ENCODE measurements at regions not wholly inside any gene's neighbourhood (a gene's known extent, or its start where the extent isn't known, plus 50 kb on each side); places are given as distances from the start of the nearest gene placed in this dataset.

- Histone ChIP-seq H3K4me1 (ENCODE audit: insufficient read depth, low read length) (peaks cover 14% of the 10 kb centered on the region), H3K79me2 (ENCODE audit: insufficient read depth, low read length) (no peaks in the 10 kb centered on the region), H3K4me3 (ENCODE audit: insufficient read depth, low read length) (no peak overlapping the region), H3K4me2 (ENCODE audit: insufficient read depth, low read length) (no peak overlapping the region), H2AFZ (ENCODE audit: low read length) (peak overlapping the region; percentile 69), H3K36me3 (ENCODE audit: insufficient read depth, low read length) (no peaks in the 10 kb centered on the region), H4K20me1 (ENCODE audit: insufficient read depth, low read length) (no peaks in the 10 kb centered on the region), H3K9me3 (ENCODE audit: low read depth, low read length) (no peaks in the 10 kb centered on the region), H3K27me3 (ENCODE audit: insufficient read depth, low read length) (no peaks in the 10 kb centered on the region), H3K27ac (ENCODE audit: low read depth, low read length) (no peak overlapping the region)
- TF ChIP-seq CTCF (IDR thresholded peaks at IDR 0.05; ENCODE audit: extremely low read depth, low read depth, low read length) = peak; percentile 88
- peak; percentile 96 for DNase-seq (ENCODE audit: insufficient read length, low spot score, missing footprints)
These were observed 79.2 kb upstream of the WDR26 start for GRCh38 chr1:224513787-224514209.

GRCh38 chr1:224517171-224517570 is 82.6 kb upstream of the WDR26 start:
- no peak overlapping the region for H3K4me2 ChIP-seq (ENCODE audit: insufficient read depth, low read length)
- no peak overlapping the region for H3K27ac ChIP-seq (ENCODE audit: low read depth, low read length)
- no peaks in the 10 kb centered on the region for H3K79me2 ChIP-seq (ENCODE audit: insufficient read depth, low read length)
- H3K36me3 ChIP-seq (ENCODE audit: insufficient read depth, low read length) = no peaks in the 10 kb centered on the region
- no peaks in the 10 kb centered on the region for H3K27me3 ChIP-seq (ENCODE audit: insufficient read depth, low read length)
- no peaks in the 10 kb centered on the region for H3K4me1 ChIP-seq (ENCODE audit: insufficient read depth, low read length)
- H3K9me3 ChIP-seq (ENCODE audit: low read depth, low read length) = peaks cover 2% of the 10 kb centered on the region
- no peak for TF ChIP-seq CTCF (IDR thresholded peaks at IDR 0.05; ENCODE audit: extremely low read depth, low read depth, low read length)
- no peak overlapping the region for H2AFZ ChIP-seq (ENCODE audit: low read length)
- DNase-seq (ENCODE audit: insufficient read length, low spot score, missing footprints) = no peak
- no peak overlapping the region for H3K4me3 ChIP-seq (ENCODE audit: insufficient read depth, low read length)
- H4K20me1 ChIP-seq (ENCODE audit: insufficient read depth, low read length) = no peaks in the 10 kb centered on the region

- H3K4me3 ChIP-seq (ENCODE audit: insufficient read depth, low read length) = no peak overlapping the region
- H2AFZ ChIP-seq (ENCODE audit: low read length) = no peak overlapping the region
These were observed 83.9 kb upstream of the WDR26 start for GRCh38 chr1:224518528-224518927.

GRCh38 chr1:224519874-224520273 is 85.3 kb upstream of the WDR26 start:
- Histone ChIP-seq H3K27ac (ENCODE audit: low read depth, low read length) (no peak overlapping the region), H3K4me1 (ENCODE audit: insufficient read depth, low read length) (peaks cover 10% of the 10 kb centered on the region), H3K79me2 (ENCODE audit: insufficient read depth, low read length) (no peaks in the 10 kb centered on the region), H3K4me3 (ENCODE audit: insufficient read depth, low read length) (no peak overlapping the region), H3K27me3 (ENCODE audit: insufficient read depth, low read length) (no peaks in the 10 kb centered on the region), H3K9me3 (ENCODE audit: low read depth, low read length) (peaks cover 2% of the 10 kb centered on the region), H3K4me2 (ENCODE audit: insufficient read depth, low read length) (no peak overlapping the region), H3K36me3 (ENCODE audit: insufficient read depth, low read length) (no peaks in the 10 kb centered on the region), H2AFZ (ENCODE audit: low read length) (no peak overlapping the region), H4K20me1 (ENCODE audit: insufficient read depth, low read length) (no peaks in the 10 kb centered on the region)
- no peak for DNase-seq (ENCODE audit: insufficient read length, low spot score, missing footprints)
- no peak for TF ChIP-seq CTCF (IDR thresholded peaks at IDR 0.05; ENCODE audit: extremely low read depth, low read depth, low read length)

More at GRCh38 chr1:224518528-224518927, 83.9 kb upstream of the WDR26 start:
- no peaks in the 10 kb centered on the region for H3K36me3 ChIP-seq (ENCODE audit: insufficient read depth, low read length)
- no peak for DNase-seq (ENCODE audit: insufficient read length, low spot score, missing footprints)
- no peaks in the 10 kb centered on the region for H4K20me1 ChIP-seq (ENCODE audit: insufficient read depth, low read length)
- no peaks in the 10 kb centered on the region for H3K79me2 ChIP-seq (ENCODE audit: insufficient read depth, low read length)
- H3K4me1 ChIP-seq (ENCODE audit: insufficient read depth, low read length) = no peaks in the 10 kb centered on the region
- no peak for TF ChIP-seq CTCF (IDR thresholded peaks at IDR 0.05; ENCODE audit: extremely low read depth, low read depth, low read length)
- H3K9me3 ChIP-seq (ENCODE audit: low read depth, low read length) = peaks cover 2% of the 10 kb centered on the region
- H3K27ac ChIP-seq (ENCODE audit: low read depth, low read length) = no peak overlapping the region
- no peaks in the 10 kb centered on the region for H3K27me3 ChIP-seq (ENCODE audit: insufficient read depth, low read length)
- H3K4me2 ChIP-seq (ENCODE audit: insufficient read depth, low read length) = no peak overlapping the region

Data from osteoblast (primary cell).